ENCODE measurements at regions not wholly inside any gene's neighbourhood (a gene's known extent, or its start where the extent isn't known, plus 50 kb on each side); places are given as distances from the start of the nearest gene placed in this dataset.
A peak's percentile ranks its signal among the peaks of the same experiment; 100 is the strongest.

DNA sequence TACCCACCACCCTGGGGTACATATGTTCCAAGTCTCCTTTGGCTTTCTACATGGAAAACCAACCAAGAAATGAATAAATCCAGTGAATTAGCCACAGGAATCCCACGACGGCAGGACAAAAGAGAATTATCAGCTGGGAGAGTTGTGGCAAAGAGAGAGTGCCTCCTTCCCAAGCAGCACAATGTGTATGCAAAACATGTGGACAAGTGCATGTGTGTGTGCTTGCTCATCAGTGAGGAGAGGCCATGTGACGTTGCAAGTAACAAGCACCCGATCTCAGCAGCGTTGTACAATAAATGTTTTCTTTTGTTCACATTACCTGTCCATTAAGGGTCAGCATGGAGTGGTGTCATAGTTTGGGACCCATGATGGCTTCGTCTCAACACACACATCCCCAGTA is 50.0 kb upstream of the EMX2 start:
- TF ChIP-seq, protein P1, sequence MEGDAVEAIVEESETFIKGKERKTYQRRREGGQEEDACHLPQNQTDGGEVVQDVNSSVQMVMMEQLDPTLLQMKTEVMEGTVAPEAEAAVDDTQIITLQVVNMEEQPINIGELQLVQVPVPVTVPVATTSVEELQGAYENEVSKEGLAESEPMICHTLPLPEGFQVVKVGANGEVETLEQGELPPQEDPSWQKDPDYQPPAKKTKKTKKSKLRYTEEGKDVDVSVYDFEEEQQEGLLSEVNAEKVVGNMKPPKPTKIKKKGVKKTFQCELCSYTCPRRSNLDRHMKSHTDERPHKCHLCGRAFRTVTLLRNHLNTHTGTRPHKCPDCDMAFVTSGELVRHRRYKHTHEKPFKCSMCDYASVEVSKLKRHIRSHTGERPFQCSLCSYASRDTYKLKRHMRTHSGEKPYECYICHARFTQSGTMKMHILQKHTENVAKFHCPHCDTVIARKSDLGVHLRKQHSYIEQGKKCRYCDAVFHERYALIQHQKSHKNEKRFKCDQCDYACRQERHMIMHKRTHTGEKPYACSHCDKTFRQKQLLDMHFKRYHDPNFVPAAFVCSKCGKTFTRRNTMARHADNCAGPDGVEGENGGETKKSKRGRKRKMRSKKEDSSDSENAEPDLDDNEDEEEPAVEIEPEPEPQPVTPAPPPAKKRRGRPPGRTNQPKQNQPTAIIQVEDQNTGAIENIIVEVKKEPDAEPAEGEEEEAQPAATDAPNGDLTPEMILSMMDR (IDR thresholded peaks at IDR 0.05 in 2 of 3, conservative IDR thresholded peaks at IDR 0.05 in 1 of 3; ENCODE audit: control insufficient read depth in 2 of 3, extremely low read depth in 1 of 3, insufficient read depth in 1 of 3, low read depth in 3 of 3, low read length in 3 of 3), result no peak
- no peak for TF ChIP-seq SP1 (IDR thresholded peaks at IDR 0.05; ENCODE audit: low read depth, low read length)
- TF ChIP-seq POLR2AphosphoS5 (IDR thresholded peaks at IDR 0.05; ENCODE audit: low read length), result no peak
- TF ChIP-seq MXI1 (IDR thresholded peaks at IDR 0.05; ENCODE audit: low read depth, low read length), result no peak
- no peak for TF ChIP-seq POLR2A (IDR thresholded peaks at IDR 0.05; ENCODE audit: low read depth, low read length)
- no peak for TF ChIP-seq FOS (IDR thresholded peaks at IDR 0.05; ENCODE audit: borderline replicate concordance, extremely low read depth, insufficient read length)
- no peak for TF ChIP-seq SMARCA5 (IDR thresholded peaks at IDR 0.05)
- TF ChIP-seq YY1 (IDR thresholded peaks at IDR 0.05; ENCODE audit: low read depth, low read length), result no peak
- TF ChIP-seq RAD51 (IDR thresholded peaks at IDR 0.05), result peak; percentile 74; the same call in 1 of the 2 replicates
- no peak for TF ChIP-seq MTA3 (IDR thresholded peaks at IDR 0.05; ENCODE audit: borderline replicate concordance, low read length)
- TF ChIP-seq SUPT20H (IDR thresholded peaks at IDR 0.05; ENCODE audit: borderline replicate concordance, control insufficient read depth, low read depth, low read length), result no peak
- TF ChIP-seq WRNIP1 (IDR thresholded peaks at IDR 0.05; ENCODE audit: borderline replicate concordance, low read depth, low read length), result no peak
